Astrocyte of the spinal cord (primary cell): ENCODE measurements at regions not wholly inside any gene's neighbourhood (a gene's known extent, or its start where the extent isn't known, plus 50 kb on each side); places are given as distances from the start of the nearest gene placed in this dataset.

Experiments used
- DNase-seq: peaks from one replicate; pipeline ENCODE4 v3.0.0; 2011; ENCODE audit warnings: low read depth, low spot score
- H3K4me3 ChIP-seq: 2 replicates; pipeline ENCODE4 v1.5.1; 2011; ENCODE audit warnings: low read depth, mild to moderate bottlenecking, low read length, moderate library complexity
- in situ Hi-C: cut with HindIII; loops from 2 replicates; pipeline ENCODE4 v1.10.0; 2017; ENCODE audit warnings: low sequenced_read_pairs
- TF ChIP-seq, protein P1 (sequence below): IDR thresholded peaks from 2 replicates; pipeline ENCODE4 v1.5.1; 2012; ENCODE audit warnings: low read depth, mild to moderate bottlenecking, low read length, inconsistent platforms

DNA sequence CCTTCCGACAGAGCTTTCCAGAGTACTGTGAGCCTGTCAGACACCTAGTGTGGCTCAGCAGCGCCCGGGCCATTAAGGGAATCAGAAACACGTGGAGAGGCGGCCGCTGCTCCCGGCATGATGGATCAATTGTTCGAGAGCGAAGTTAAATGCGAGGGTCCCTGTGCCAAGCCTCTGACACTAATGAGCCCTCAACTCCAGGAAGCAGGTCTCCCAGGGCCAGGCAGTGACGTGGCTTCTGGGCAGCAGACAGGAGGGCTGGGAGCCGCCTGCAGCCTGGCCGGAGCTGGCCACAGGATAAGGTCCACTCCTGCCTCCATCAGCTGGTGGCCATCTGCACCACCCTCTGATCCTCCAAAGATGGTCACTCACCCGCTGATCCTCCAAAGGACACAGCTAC is 67.5 kb upstream of the CLDN14 start:
- no peak overlapping the region for H3K4me3 ChIP-seq
- TF ChIP-seq, protein P1, sequence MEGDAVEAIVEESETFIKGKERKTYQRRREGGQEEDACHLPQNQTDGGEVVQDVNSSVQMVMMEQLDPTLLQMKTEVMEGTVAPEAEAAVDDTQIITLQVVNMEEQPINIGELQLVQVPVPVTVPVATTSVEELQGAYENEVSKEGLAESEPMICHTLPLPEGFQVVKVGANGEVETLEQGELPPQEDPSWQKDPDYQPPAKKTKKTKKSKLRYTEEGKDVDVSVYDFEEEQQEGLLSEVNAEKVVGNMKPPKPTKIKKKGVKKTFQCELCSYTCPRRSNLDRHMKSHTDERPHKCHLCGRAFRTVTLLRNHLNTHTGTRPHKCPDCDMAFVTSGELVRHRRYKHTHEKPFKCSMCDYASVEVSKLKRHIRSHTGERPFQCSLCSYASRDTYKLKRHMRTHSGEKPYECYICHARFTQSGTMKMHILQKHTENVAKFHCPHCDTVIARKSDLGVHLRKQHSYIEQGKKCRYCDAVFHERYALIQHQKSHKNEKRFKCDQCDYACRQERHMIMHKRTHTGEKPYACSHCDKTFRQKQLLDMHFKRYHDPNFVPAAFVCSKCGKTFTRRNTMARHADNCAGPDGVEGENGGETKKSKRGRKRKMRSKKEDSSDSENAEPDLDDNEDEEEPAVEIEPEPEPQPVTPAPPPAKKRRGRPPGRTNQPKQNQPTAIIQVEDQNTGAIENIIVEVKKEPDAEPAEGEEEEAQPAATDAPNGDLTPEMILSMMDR, result no peak
- in situ Hi-C loops, result no loop called here
- no peak for DNase-seq

DNA sequence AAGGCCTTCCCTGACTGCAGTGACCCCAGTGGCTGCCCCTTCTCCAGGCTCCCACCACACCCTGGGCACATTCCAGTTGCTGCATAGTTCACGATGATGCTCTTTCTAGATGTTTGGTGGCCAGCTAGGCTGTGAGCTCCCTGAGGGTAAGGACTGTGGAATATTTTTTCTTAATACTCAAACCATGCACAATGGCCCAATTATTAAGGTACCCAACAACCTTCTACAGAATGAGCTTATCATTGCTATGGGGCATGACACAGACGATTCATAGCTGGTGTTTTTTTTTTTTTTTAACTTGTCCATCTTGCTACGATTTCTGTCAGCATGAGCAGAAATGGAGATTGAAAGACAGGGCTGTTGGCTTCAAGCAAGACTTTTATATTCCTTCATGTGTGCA is 68.9 kb upstream of the CLDN14 start:
- DNase-seq, result no peak
- TF ChIP-seq, protein P1, result no peak
- in situ Hi-C loops, result no loop called here
- H3K4me3 ChIP-seq, result no peak overlapping the region

DNA sequence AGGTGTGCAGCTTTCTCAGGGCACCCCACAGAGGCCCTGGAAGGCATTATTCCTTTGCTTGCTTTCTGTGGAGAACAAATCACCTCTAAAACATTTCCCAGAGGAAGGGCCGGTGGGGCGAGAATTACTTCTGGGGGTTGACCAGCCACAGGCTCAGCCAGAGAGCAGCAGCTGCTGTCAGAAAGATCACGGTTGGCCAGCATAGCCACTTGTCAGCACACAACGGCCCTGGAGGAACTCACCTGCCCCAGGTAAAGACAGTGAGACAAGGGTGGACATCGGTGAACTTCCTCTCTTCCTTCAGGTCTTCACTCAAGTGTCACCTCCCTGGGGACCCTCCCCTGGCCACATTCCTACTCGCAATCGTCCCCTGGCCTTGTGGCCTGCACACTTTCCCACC is 69.5 kb upstream of the CLDN14 start:
- TF ChIP-seq, protein P1, result no peak
- in situ Hi-C loops, result no loop called here
- no peak overlapping the region for H3K4me3 ChIP-seq
- DNase-seq, result no peak

DNA sequence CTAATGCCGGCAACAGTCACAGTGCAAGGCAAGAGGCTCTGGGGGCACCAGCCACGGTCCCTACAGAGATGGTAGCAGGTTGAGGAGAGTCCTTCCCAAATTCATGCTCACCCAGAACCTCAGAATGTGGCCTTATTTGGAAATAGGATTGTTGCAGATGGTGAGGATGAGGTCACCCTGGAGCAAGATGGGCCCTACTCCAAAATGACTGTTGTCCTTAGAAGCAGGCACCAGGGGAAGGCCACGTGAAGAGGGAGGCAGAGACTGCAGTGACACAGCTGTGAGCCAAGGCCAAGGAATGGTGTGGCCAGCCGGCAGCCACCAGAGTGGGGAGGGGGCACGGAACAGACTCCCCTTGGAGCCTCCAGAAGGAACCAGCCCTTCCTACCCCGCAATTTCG is 70.8 kb upstream of the CLDN14 start:
- H3K4me3 ChIP-seq, result no peak overlapping the region
- TF ChIP-seq, protein P1, result no peak
- in situ Hi-C loops, result no loop called here
- DNase-seq, result no peak

GRCh38 chr21:36551321-36551720 is 71.4 kb upstream of the CLDN14 start:
- in situ Hi-C loops, result no loop called here
- H3K4me3 ChIP-seq, result no peak overlapping the region
- TF ChIP-seq, protein P1, result no peak
- no peak for DNase-seq

GRCh38 chr21:36551731-36552433 is 72.0 kb upstream of the CLDN14 start:
- TF ChIP-seq, protein P1, result no peak

More at GRCh38 chr21:36551731-36552433, 72.0 kb upstream of the CLDN14 start:
- peak; percentile 31 for DNase-seq
- in situ Hi-C loops, result no loop called here
- H3K4me3 ChIP-seq, result no peak overlapping the region
